ENCODE measurements at regions not wholly inside any gene's neighbourhood (a gene's known extent, or its start where the extent isn't known, plus 50 kb on each side); places are given as distances from the start of the nearest gene placed in this dataset.

- no peak for ATAC-seq (replicated peaks)
- H3K36me3 Mint-ChIP-seq: no peaks in the 10 kb centered on the region
- DNase-seq: no peak
- no peak overlapping the region for H3K4me3 Mint-ChIP-seq
- no peaks in the 10 kb centered on the region for H3K4me1 Mint-ChIP-seq
- peaks cover 6 to 7% of the 10 kb centered on the region in 2 donors for H3K9me3 Mint-ChIP-seq
- H3K27ac Mint-ChIP-seq: no peak overlapping the region
- no peaks in the 10 kb centered on the region for H3K27me3 Mint-ChIP-seq
Measured at GRCh38 chr2:125490308-125490707, 1165.7 kb upstream of the GYPC start.

GRCh38 chr2:125491663-125492062 is 1164.3 kb upstream of the GYPC start:
- no peak for ATAC-seq (replicated peaks)
- Mint-ChIP-seq H3K4me1 (no peaks in the 10 kb centered on the region), H3K4me3 (no peak overlapping the region), H3K27me3 (no peaks in the 10 kb centered on the region), H3K36me3 (no peaks in the 10 kb centered on the region), H3K9me3 (peaks cover 6 to 7% of the 10 kb centered on the region in 2 donors), H3K27ac (no peak overlapping the region)
- no peak for DNase-seq

- H3K27ac Mint-ChIP-seq: no peak overlapping the region
- no peak overlapping the region for H3K4me3 Mint-ChIP-seq
- peaks cover 3 to 8% of the 10 kb centered on the region in 2 donors for H3K9me3 Mint-ChIP-seq
- ATAC-seq (replicated peaks) (no peak), DNase-seq (no peak)
- H3K4me1 Mint-ChIP-seq: no peaks in the 10 kb centered on the region
- no peaks in the 10 kb centered on the region for H3K36me3 Mint-ChIP-seq
- H3K27me3 Mint-ChIP-seq: no peaks in the 10 kb centered on the region
Measured at GRCh38 chr2:125512313-125512712, 1143.6 kb upstream of the GYPC start.

- H3K9me3 Mint-ChIP-seq: peaks cover 5 to 10% of the 10 kb centered on the region in 2 donors
Measured at GRCh38 chr2:125516496-125517109, 1139.4 kb upstream of the GYPC start.

GRCh38 chr2:125526093-125526492 is 1129.9 kb upstream of the GYPC start:
- Mint-ChIP-seq H3K27ac (no peak overlapping the region), H3K4me1 (no peaks in the 10 kb centered on the region), H3K27me3 (no peaks in the 10 kb centered on the region), H3K4me3 (no peak overlapping the region), H3K9me3 (peaks cover 4 to 7% of the 10 kb centered on the region in 2 donors), H3K36me3 (no peaks in the 10 kb centered on the region)
- no peak for DNase-seq
- ATAC-seq (replicated peaks): no peak

More at GRCh38 chr2:125516496-125517109, 1139.4 kb upstream of the GYPC start:
- Mint-ChIP-seq H3K4me1 (no peaks in the 10 kb centered on the region), H3K27me3 (no peaks in the 10 kb centered on the region), H3K27ac (no peak overlapping the region), H3K36me3 (no peaks in the 10 kb centered on the region), H3K4me3 (no peak overlapping the region)
- no peak for DNase-seq
- ATAC-seq (replicated peaks): peak; percentile 50 to 52

- Mint-ChIP-seq H3K4me1 (no peaks in the 10 kb centered on the region), H3K36me3 (no peaks in the 10 kb centered on the region), H3K4me3 (no peak overlapping the region), H3K9me3 (peaks cover 0 to 8% of the 10 kb centered on the region in 2 donors), H3K27me3 (no peaks in the 10 kb centered on the region), H3K27ac (no peak overlapping the region)
- no peak for ATAC-seq (replicated peaks)
- DNase-seq: no peak
Measured at GRCh38 chr2:125535089-125535488, 1120.9 kb upstream of the GYPC start.

- no peak for ATAC-seq (replicated peaks)
Measured at GRCh38 chr2:125543968-125544514, 1111.9 kb upstream of the GYPC start.

GRCh38 chr2:125553768-125554167 is 1102.2 kb upstream of the GYPC start:
- no peaks in the 10 kb centered on the region for H3K27me3 Mint-ChIP-seq
- peaks cover 0 to 8% of the 10 kb centered on the region in 2 donors for H3K9me3 Mint-ChIP-seq
- ATAC-seq (replicated peaks) (no peak), DNase-seq (no peak)
- no peak overlapping the region for H3K4me3 Mint-ChIP-seq
- H3K27ac Mint-ChIP-seq: no peak overlapping the region
- no peaks in the 10 kb centered on the region for H3K4me1 Mint-ChIP-seq
- H3K36me3 Mint-ChIP-seq: no peaks in the 10 kb centered on the region

More at GRCh38 chr2:125543968-125544514, 1111.9 kb upstream of the GYPC start:
- DNase-seq: no peak
- Mint-ChIP-seq H3K4me3 (no peak overlapping the region), H3K36me3 (no peaks in the 10 kb centered on the region), H3K9me3 (peaks cover 6 to 16% of the 10 kb centered on the region in 2 donors), H3K27ac (no peak overlapping the region), H3K27me3 (no peaks in the 10 kb centered on the region), H3K4me1 (no peaks in the 10 kb centered on the region)

- Mint-ChIP-seq H3K4me1 (no peaks in the 10 kb centered on the region), H3K9me3 (peaks cover 0 to 6% of the 10 kb centered on the region in 2 donors), H3K36me3 (no peaks in the 10 kb centered on the region), H3K27me3 (no peaks in the 10 kb centered on the region), H3K27ac (no peak overlapping the region), H3K4me3 (no peak overlapping the region)
- DNase-seq: no peak
- no peak for ATAC-seq (replicated peaks)
Measured at GRCh38 chr2:125554956-125555355, 1101.0 kb upstream of the GYPC start.

GRCh38 chr2:125559186-125559585 is 1096.8 kb upstream of the GYPC start:
- Mint-ChIP-seq H3K4me1 (no peaks in the 10 kb centered on the region), H3K36me3 (no peaks in the 10 kb centered on the region), H3K27ac (no peak overlapping the region), H3K4me3 (no peak overlapping the region), H3K9me3 (peaks cover 0 to 7% of the 10 kb centered on the region in 2 donors), H3K27me3 (no peaks in the 10 kb centered on the region)
- ATAC-seq (replicated peaks) (no peak), DNase-seq (no peak)

GRCh38 chr2:125560855-125561254 is 1095.1 kb upstream of the GYPC start:
- Mint-ChIP-seq H3K4me1 (no peaks in the 10 kb centered on the region), H3K36me3 (no peaks in the 10 kb centered on the region), H3K9me3 (peaks cover 0 to 7% of the 10 kb centered on the region in 2 donors), H3K27ac (no peak overlapping the region), H3K27me3 (no peaks in the 10 kb centered on the region), H3K4me3 (no peak overlapping the region)
- no peak for ATAC-seq (replicated peaks)
- DNase-seq: no peak

GRCh38 chr2:125561302-125561701 is 1094.7 kb upstream of the GYPC start:
- ATAC-seq (replicated peaks) (no peak), DNase-seq (no peak)
- H3K4me1 Mint-ChIP-seq: no peaks in the 10 kb centered on the region
- H3K36me3 Mint-ChIP-seq: no peaks in the 10 kb centered on the region
- peaks cover 4 to 8% of the 10 kb centered on the region in 2 donors for H3K9me3 Mint-ChIP-seq
- H3K27me3 Mint-ChIP-seq: no peaks in the 10 kb centered on the region
- no peak overlapping the region for H3K27ac Mint-ChIP-seq
- H3K4me3 Mint-ChIP-seq: no peak overlapping the region

- Mint-ChIP-seq H3K27ac (no peak overlapping the region), H3K9me3 (peaks cover 7 to 9% of the 10 kb centered on the region in 2 donors), H3K4me1 (no peaks in the 10 kb centered on the region), H3K4me3 (no peak overlapping the region), H3K27me3 (no peaks in the 10 kb centered on the region), H3K36me3 (no peaks in the 10 kb centered on the region)
- ATAC-seq (replicated peaks): no peak
- no peak for DNase-seq
Measured at GRCh38 chr2:125562924-125563323, 1093.0 kb upstream of the GYPC start.

- DNase-seq: no peak
- H3K27ac Mint-ChIP-seq: no peak overlapping the region
- no peaks in the 10 kb centered on the region for H3K27me3 Mint-ChIP-seq
- ATAC-seq (replicated peaks): no peak
- H3K4me1 Mint-ChIP-seq: no peaks in the 10 kb centered on the region
- no peaks in the 10 kb centered on the region for H3K36me3 Mint-ChIP-seq
- peaks cover 7 to 9% of the 10 kb centered on the region in 2 donors for H3K9me3 Mint-ChIP-seq
- no peak overlapping the region for H3K4me3 Mint-ChIP-seq
Measured at GRCh38 chr2:125564471-125564870, 1091.5 kb upstream of the GYPC start.

GRCh38 chr2:125566422-125566821 is 1089.5 kb upstream of the GYPC start:
- ATAC-seq (replicated peaks) (no peak), DNase-seq (no peak)
- Mint-ChIP-seq H3K4me1 (no peaks in the 10 kb centered on the region), H3K4me3 (no peak overlapping the region), H3K27ac (no peak overlapping the region), H3K9me3 (peaks cover 7% of the 10 kb centered on the region in 2 donors), H3K27me3 (no peaks in the 10 kb centered on the region), H3K36me3 (no peaks in the 10 kb centered on the region)
